Naive thymus-derived CD4-positive, alpha-beta T cell (primary cell): ENCODE measurements at regions not wholly inside any gene's neighbourhood (a gene's known extent, or its start where the extent isn't known, plus 50 kb on each side); places are given as distances from the start of the nearest gene placed in this dataset.

Experiments used
- ATAC-seq: fragments of 150-1000 bp; cut with Tn5 transposase; 2 replicates; pipeline ENCODE4 v1.10.0; 2021; ENCODE audit warnings: mild to moderate bottlenecking, moderate library complexity
- CTCF ChIA-PET: fragments of 350-600 bp; sonication (Branson Sonifier 250); formaldehyde crosslinking; loops from one replicate; lab custom pipeline; 2021; ENCODE audit warnings: antibody characterized with exemption; lab: Charles Lee
- POLR2A ChIA-PET: fragments of 350-600 bp; sonication (Branson Sonifier 250); formaldehyde crosslinking; loops from one replicate; lab custom pipeline; 2021; ENCODE audit warnings: antibody characterized with exemption, inconsistent platforms; lab: Charles Lee
- DNase-seq, 9 donors: peaks; one replicate each; pipeline versions ENCODE4 v3.0.0 to v3.0.0-alpha.2; 2020 to 2022; ENCODE audit warnings: mixed read lengths in 1 of 9
- H3K27ac ChIP-seq: one replicate; pipeline ENCODE4 v1.7.0; 2013; ENCODE audit warnings: mild to moderate bottlenecking, low read depth, low read length, moderate library complexity
- H3K27me3 ChIP-seq, 2 donors: one replicate each; pipeline ENCODE4 v1.7.0; 2013; ENCODE audit warnings: low read length in 2 of 2, mild to moderate bottlenecking in 2 of 2, moderate library complexity in 2 of 2; ENCODE audit not compliant: control insufficient read depth in 2 of 2, insufficient read depth in 2 of 2
- H3K36me3 ChIP-seq, 3 experiments: 1 replicate in 2 of 3; 2 replicates in 1 of 3; pipeline ENCODE4 v1.7.0; 2013; ENCODE audit warnings: low read length in 3 of 3, mild to moderate bottlenecking in 3 of 3, moderate library complexity in 1 of 3; ENCODE audit not compliant: insufficient read depth in 3 of 3, control insufficient read depth in 2 of 3
- H3K4me1 ChIP-seq, 2 donors: one replicate each; pipeline ENCODE4 v1.7.0; 2013; ENCODE audit warnings: low read length in 2 of 2, mild to moderate bottlenecking in 2 of 2, moderate library complexity in 1 of 2; ENCODE audit not compliant: control insufficient read depth in 2 of 2, insufficient read depth in 2 of 2
- H3K4me3 ChIP-seq: 2 replicates; pipeline ENCODE4 v1.7.0; 2013; ENCODE audit warnings: mild to moderate bottlenecking, low read length
- H3K9me3 ChIP-seq, 3 experiments: 1 replicate in 2 of 3; 2 replicates in 1 of 3; pipeline ENCODE4 v1.7.0; 2013; ENCODE audit warnings: low read length in 3 of 3; ENCODE audit not compliant: control insufficient read depth in 2 of 3
- H3K27ac Mint-ChIP-seq, 9 donors: one replicate each; pipeline ENCODE4 v1.8.0; 2020 to 2022; ENCODE audit warnings: mixed read lengths in 9 of 9, mild to moderate bottlenecking in 8 of 9, moderate library complexity in 5 of 9, inconsistent platforms in 2 of 9
- H3K27me3 Mint-ChIP-seq, 5 donors: one replicate each; pipeline ENCODE4 v1.8.0; 2021 to 2022; ENCODE audit warnings: mixed read lengths in 5 of 5, mild to moderate bottlenecking in 1 of 5
- H3K36me3 Mint-ChIP-seq, 5 donors: one replicate each; pipeline ENCODE4 v1.8.0; 2020 to 2022; ENCODE audit warnings: mixed read lengths in 5 of 5, mild to moderate bottlenecking in 3 of 5, inconsistent platforms in 1 of 5
- H3K4me1 Mint-ChIP-seq, 7 donors: one replicate each; pipeline ENCODE4 v1.8.0; 2020 to 2022; ENCODE audit warnings: mixed read lengths in 7 of 7, mild to moderate bottlenecking in 3 of 7, inconsistent platforms in 1 of 7
- H3K4me3 Mint-ChIP-seq, 10 donors: one replicate each; pipeline ENCODE4 v1.8.0; 2020 to 2022; ENCODE audit warnings: mild to moderate bottlenecking in 10 of 10, mixed read lengths in 10 of 10, moderate library complexity in 6 of 10, inconsistent platforms in 2 of 10
- H3K9me3 Mint-ChIP-seq, 11 donors: one replicate each; pipeline ENCODE4 v1.8.0; 2020 to 2022; ENCODE audit warnings: mixed read lengths in 11 of 11, mild to moderate bottlenecking in 4 of 11, inconsistent platforms in 1 of 11, moderate library complexity in 1 of 11
- intact Hi-C, 2 donors: fragments of 100-400 bp; cut with micrococcal nuclease; formaldehyde crosslinking; loops; one replicate each; pipeline ENCODE4 v1.15.1; 2023

DNA sequence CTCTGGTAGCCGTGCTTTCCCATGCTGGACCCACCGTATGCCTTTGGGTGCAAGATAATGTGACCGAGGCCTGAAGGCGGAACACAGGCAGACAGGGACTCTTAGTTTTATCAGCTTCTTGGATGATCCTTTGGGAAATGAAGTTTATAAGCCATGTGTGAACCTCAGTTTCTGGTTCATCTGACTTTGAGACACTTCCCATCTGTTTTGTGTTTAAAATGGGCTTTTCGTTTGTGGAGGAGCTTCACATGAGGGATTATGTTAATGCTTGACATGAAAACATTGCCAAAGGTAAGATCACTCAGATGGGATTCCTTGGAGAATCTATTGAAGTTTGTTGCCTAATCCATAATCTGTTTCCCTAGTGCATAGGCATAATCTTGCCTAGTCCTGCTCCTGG lies 249.8 kb upstream of the LYZL1 start:
- no peaks in the 10 kb centered on the region for H3K27me3 ChIP-seq
- H3K27me3 Mint-ChIP-seq = peaks cover 0 to 29% (median 21%) of the 10 kb centered on the region in 5 donors
- CTCF ChIA-PET = no interaction called here
- intact Hi-C loops = no loop called here
- peaks cover 0 to 6% (median 0%) of the 10 kb centered on the region in 5 donors for H3K36me3 Mint-ChIP-seq
- H3K4me3 Mint-ChIP-seq = no peak overlapping the region
- H3K4me1 ChIP-seq = no peaks in the 10 kb centered on the region
- H3K36me3 ChIP-seq = no peaks in the 10 kb centered on the region
- DNase-seq = no peak
- H3K9me3 Mint-ChIP-seq = peaks cover 0 to 17% (median 7%) of the 10 kb centered on the region in 11 donors
- ATAC-seq = no peak
- H3K27ac ChIP-seq = no peak overlapping the region
- peaks cover 0 to 1% (median 0%) of the 10 kb centered on the region in 7 donors for H3K4me1 Mint-ChIP-seq
- POLR2A ChIA-PET = no interaction called here
- no peak overlapping the region for H3K4me3 ChIP-seq
- H3K27ac Mint-ChIP-seq = no peak overlapping the region
- no peaks in the 10 kb centered on the region for H3K9me3 ChIP-seq

DNA sequence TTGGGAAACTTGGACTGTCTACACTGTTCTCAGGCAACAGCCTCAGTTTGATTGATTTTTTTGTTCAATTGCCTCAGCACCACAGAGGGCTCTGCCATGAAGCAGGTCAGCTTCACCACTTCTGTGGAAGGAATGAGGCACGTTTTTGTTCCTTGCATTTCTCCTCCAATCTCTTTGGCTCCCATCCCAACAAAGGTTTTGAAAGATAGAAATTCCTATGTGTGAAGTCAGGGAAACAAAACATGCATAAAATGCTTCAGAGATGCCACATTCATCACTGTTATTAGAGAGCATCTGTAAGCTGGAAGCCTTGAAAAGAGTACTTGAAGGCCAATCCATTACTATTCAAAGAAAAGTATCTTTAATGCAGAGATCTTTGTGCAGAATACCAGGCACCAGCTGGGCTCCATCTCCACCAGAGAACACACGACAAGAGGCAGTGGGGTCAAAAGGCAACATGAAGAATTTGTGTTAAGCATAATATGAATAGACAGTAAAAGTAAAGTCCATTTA lies 249.1 kb upstream of the LYZL1 start:
- H3K27me3 Mint-ChIP-seq = peaks cover 0 to 29% (median 21%) of the 10 kb centered on the region in 5 donors
- no peak overlapping the region for H3K4me3 Mint-ChIP-seq
- no peaks in the 10 kb centered on the region for H3K27me3 ChIP-seq
- no peak overlapping the region for H3K27ac ChIP-seq
- ChIA-PET CTCF (no interaction called here), POLR2A (no interaction called here)
- no peak overlapping the region for H3K27ac Mint-ChIP-seq
- no peak for DNase-seq
- H3K4me3 ChIP-seq = no peak overlapping the region
- intact Hi-C loops = no loop called here
- H3K4me1 Mint-ChIP-seq = peaks cover 0 to 1% (median 0%) of the 10 kb centered on the region in 7 donors
- H3K9me3 ChIP-seq = no peaks in the 10 kb centered on the region
- no peak for ATAC-seq
- peaks cover 0 to 6% (median 0%) of the 10 kb centered on the region in 5 donors for H3K36me3 Mint-ChIP-seq
- H3K9me3 Mint-ChIP-seq = peaks cover 0 to 17% (median 7%) of the 10 kb centered on the region in 11 donors
- no peaks in the 10 kb centered on the region for H3K4me1 ChIP-seq
- H3K36me3 ChIP-seq = no peaks in the 10 kb centered on the region

DNA sequence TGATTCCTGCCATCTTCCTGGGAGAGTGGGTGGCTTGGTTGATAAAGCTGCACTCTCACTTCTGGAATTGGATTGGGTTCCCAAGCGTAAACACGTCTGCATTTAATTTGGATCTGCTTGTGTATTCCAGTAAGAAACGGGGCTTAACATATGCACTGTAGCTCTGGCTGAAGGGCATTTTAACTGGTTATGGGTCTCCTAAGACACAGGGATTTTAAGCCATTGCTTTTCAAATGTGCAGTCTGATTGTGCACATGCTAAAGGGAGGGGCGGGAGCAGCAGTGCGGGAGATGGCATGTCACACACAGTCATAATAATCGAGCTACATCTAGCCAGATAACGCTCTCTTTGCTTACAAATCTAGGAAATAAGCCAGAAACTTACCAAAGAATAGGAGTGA lies 247.3 kb upstream of the LYZL1 start:
- POLR2A ChIA-PET = interaction anchor here (0.6 kb wide), 1 partner anchor 47 kb away, joined by 4 read pairs; no protein-coding TSS in a partner anchor
- Histone ChIP-seq H3K4me1 (no peaks in the 10 kb centered on the region), H3K27me3 (no peaks in the 10 kb centered on the region), H3K9me3 (no peaks in the 10 kb centered on the region), H3K27ac (no peak overlapping the region), H3K36me3 (no peaks in the 10 kb centered on the region), H3K4me3 (no peak overlapping the region)
- CTCF ChIA-PET = no interaction called here
- peaks cover 0 to 17% (median 7%) of the 10 kb centered on the region in 11 donors for H3K9me3 Mint-ChIP-seq
- H3K27ac Mint-ChIP-seq = no peak overlapping the region
- DNase-seq (no peak), ATAC-seq (no peak)
- H3K4me1 Mint-ChIP-seq = peaks cover 0 to 1% (median 0%) of the 10 kb centered on the region in 7 donors
- intact Hi-C loops = no loop called here
- H3K36me3 Mint-ChIP-seq = peaks cover 0 to 6% (median 0%) of the 10 kb centered on the region in 5 donors
- H3K27me3 Mint-ChIP-seq = peaks cover 0 to 26% (median 21%) of the 10 kb centered on the region in 5 donors
- no peak overlapping the region for H3K4me3 Mint-ChIP-seq

DNA sequence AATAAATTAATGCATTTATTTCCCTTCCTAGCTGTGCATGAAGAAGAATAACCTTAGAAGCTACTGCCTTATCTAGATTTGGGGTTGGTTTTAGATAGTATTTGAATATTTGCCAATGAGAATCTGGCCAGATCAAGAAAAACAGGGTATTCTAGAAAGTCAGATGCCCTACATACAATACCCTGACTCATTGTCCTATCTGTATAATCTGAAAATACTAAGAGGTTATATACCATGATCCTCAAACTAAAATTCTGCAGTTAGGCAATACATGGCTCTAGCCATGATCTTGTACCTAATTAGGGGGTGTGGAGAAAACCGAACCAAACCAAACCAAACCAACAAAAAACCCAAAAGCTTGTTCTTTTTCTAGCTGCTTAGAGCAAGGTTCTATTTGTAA lies 240.4 kb upstream of the LYZL1 start:
- no peak for DNase-seq
- Histone ChIP-seq H3K4me1 (no peaks in the 10 kb centered on the region), H3K4me3 (no peak overlapping the region), H3K36me3 (no peaks in the 10 kb centered on the region), H3K27me3 (no peaks in the 10 kb centered on the region), H3K9me3 (no peaks in the 10 kb centered on the region), H3K27ac (no peak overlapping the region)
- CTCF ChIA-PET = no interaction called here
- intact Hi-C loops = no loop called here
- H3K36me3 Mint-ChIP-seq = no peaks in the 10 kb centered on the region
- H3K4me1 Mint-ChIP-seq = no peaks in the 10 kb centered on the region
- POLR2A ChIA-PET = no interaction called here
- peaks cover 0 to 11% (median 0%) of the 10 kb centered on the region in 11 donors for H3K9me3 Mint-ChIP-seq
- H3K27ac Mint-ChIP-seq = no peak overlapping the region
- peaks cover 0 to 31% (median 8%) of the 10 kb centered on the region in 5 donors for H3K27me3 Mint-ChIP-seq
- no peak for ATAC-seq
- H3K4me3 Mint-ChIP-seq = no peak overlapping the region

DNA sequence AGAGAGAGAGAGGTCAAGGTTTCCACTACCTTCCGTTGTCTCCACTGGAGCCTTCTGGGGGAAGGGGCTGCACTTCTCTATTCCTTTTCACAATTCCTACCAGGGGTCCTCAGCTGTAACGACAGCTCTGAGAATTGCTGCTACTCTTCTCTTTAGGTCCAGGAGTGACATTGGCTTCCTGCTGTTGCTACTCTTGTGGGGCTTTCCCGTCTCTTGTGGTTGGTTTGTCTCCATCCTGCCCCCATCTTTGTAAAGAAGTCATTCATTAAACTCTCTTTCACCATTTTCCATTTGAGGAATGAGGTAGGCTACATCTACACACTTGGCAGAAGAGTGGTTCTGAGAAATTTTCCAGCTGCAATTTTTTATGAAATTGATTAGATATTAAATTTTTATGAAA lies 238.8 kb upstream of the LYZL1 start:
- H3K4me3 Mint-ChIP-seq = no peak overlapping the region
- CTCF ChIA-PET = no interaction called here
- no peak for DNase-seq
- Histone ChIP-seq H3K4me1 (no peaks in the 10 kb centered on the region), H3K36me3 (no peaks in the 10 kb centered on the region), H3K9me3 (no peaks in the 10 kb centered on the region), H3K27me3 (no peaks in the 10 kb centered on the region), H3K27ac (no peak overlapping the region), H3K4me3 (no peak overlapping the region)
- no peak overlapping the region for H3K27ac Mint-ChIP-seq
- no peaks in the 10 kb centered on the region for H3K36me3 Mint-ChIP-seq
- intact Hi-C loops = no loop called here
- H3K9me3 Mint-ChIP-seq = peaks cover 0 to 11% (median 0%) of the 10 kb centered on the region in 11 donors
- POLR2A ChIA-PET = no interaction called here
- H3K27me3 Mint-ChIP-seq = peaks cover 0 to 31% (median 8%) of the 10 kb centered on the region in 5 donors
- ATAC-seq = no peak
- no peaks in the 10 kb centered on the region for H3K4me1 Mint-ChIP-seq

DNA sequence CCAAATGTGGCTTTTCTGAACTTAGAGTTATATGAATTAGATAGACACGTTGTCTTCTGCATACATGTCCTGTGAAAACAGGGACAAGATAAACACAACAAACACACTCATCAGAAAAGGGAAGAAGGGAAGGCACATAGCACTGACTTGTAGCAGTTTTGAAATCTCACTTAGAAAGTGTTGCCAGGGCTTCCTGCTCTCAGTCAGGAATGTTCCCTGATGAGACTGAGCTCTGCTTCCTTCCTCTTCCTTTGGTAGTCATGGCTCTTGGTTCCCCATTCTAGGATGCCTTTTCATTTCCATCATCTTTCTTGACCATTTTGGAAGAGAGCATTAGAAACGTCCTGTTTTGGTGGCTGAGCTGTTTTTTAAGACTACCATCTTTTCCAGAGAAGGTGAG lies 233.8 kb upstream of the LYZL1 start:
- peaks cover 0 to 6% (median 0%) of the 10 kb centered on the region in 11 donors for H3K9me3 Mint-ChIP-seq
- H3K4me1 Mint-ChIP-seq = no peaks in the 10 kb centered on the region
- CTCF ChIA-PET = no interaction called here
- Histone ChIP-seq H3K27me3 (no peaks in the 10 kb centered on the region), H3K9me3 (no peaks in the 10 kb centered on the region), H3K27ac (no peak overlapping the region), H3K4me1 (no peaks in the 10 kb centered on the region), H3K36me3 (no peaks in the 10 kb centered on the region), H3K4me3 (no peak overlapping the region)
- DNase-seq = no peak
- POLR2A ChIA-PET = no interaction called here
- no peak for ATAC-seq
- intact Hi-C loops = no loop called here
- H3K4me3 Mint-ChIP-seq = no peak overlapping the region
- H3K27ac Mint-ChIP-seq = no peak overlapping the region
- peaks cover 0 to 31% (median 10%) of the 10 kb centered on the region in 5 donors for H3K27me3 Mint-ChIP-seq
- no peaks in the 10 kb centered on the region for H3K36me3 Mint-ChIP-seq

DNA sequence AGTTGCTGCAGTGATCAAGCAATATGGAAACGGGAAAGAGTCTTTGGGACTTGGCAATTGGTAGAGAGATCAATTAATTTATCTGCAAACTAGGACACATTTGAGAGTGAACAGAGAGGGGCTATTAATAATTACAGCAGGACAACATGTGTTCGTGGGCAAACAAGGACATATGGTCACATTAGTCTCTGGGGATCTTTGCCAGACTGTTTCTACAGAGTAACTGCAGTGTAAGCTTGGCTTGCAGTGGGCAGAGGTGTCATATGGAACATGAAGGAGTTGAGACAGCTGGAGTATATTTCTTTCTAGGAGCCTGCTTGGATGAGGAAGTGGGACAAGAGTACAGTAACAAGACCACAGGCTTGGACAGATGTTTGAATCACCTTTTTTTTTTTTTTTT lies 232.1 kb upstream of the LYZL1 start:
- CTCF ChIA-PET = no interaction called here
- no peak overlapping the region for H3K4me3 Mint-ChIP-seq
- POLR2A ChIA-PET = no interaction called here

More for the DNA sequence above, 232.1 kb upstream of the LYZL1 start:
- H3K9me3 Mint-ChIP-seq = peaks cover 0 to 2% (median 0%) of the 10 kb centered on the region in 11 donors
- H3K4me1 ChIP-seq = no peaks in the 10 kb centered on the region
- no peaks in the 10 kb centered on the region for H3K36me3 Mint-ChIP-seq
- no peaks in the 10 kb centered on the region for H3K9me3 ChIP-seq
- no peaks in the 10 kb centered on the region for H3K4me1 Mint-ChIP-seq
- H3K27ac Mint-ChIP-seq = no peak overlapping the region
- H3K4me3 ChIP-seq = no peak overlapping the region
- H3K27ac ChIP-seq = no peak overlapping the region
- intact Hi-C loops = no loop called here
- no peaks in the 10 kb centered on the region for H3K36me3 ChIP-seq
- H3K27me3 Mint-ChIP-seq = peaks cover 0 to 28% (median 5%) of the 10 kb centered on the region in 5 donors
- H3K27me3 ChIP-seq = no peaks in the 10 kb centered on the region
- ATAC-seq (no peak), DNase-seq (no peak)
